ENCODE measurements at regions not wholly inside any gene's neighbourhood (a gene's known extent, or its start where the extent isn't known, plus 50 kb on each side); places are given as distances from the start of the nearest gene placed in this dataset.

DNA sequence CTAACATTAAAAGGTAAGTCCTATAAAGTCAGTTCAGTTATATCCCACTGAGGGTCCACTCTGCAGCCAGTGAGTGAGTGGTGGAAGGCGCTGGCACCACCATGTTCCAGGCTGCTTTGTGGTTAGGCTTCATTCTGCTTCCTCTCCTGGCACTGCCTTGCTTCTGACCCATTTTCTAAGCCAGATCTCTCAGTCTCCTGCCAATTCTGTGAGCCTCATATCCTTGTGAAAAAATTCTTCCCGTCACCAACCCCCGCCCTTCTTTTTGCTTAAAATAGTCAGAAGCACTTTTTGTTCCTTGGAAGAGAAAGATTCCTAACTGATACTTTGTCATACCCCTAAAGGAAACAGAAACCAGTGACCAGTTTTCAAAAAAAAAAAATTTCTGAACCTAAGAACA, 139.8 kb upstream of the NCK2 start:
- no peak overlapping the region for H3K27ac ChIP-seq
- no peaks in the 10 kb centered on the region for H3K9me3 ChIP-seq (ENCODE audit: control insufficient read depth, low read length)
- H3K27me3 ChIP-seq (ENCODE audit: control insufficient read depth, insufficient read depth, low read length): no peaks in the 10 kb centered on the region
- no peak overlapping the region for H3K4me3 ChIP-seq (ENCODE audit: low read depth, low read length)
- TF ChIP-seq, protein P1, sequence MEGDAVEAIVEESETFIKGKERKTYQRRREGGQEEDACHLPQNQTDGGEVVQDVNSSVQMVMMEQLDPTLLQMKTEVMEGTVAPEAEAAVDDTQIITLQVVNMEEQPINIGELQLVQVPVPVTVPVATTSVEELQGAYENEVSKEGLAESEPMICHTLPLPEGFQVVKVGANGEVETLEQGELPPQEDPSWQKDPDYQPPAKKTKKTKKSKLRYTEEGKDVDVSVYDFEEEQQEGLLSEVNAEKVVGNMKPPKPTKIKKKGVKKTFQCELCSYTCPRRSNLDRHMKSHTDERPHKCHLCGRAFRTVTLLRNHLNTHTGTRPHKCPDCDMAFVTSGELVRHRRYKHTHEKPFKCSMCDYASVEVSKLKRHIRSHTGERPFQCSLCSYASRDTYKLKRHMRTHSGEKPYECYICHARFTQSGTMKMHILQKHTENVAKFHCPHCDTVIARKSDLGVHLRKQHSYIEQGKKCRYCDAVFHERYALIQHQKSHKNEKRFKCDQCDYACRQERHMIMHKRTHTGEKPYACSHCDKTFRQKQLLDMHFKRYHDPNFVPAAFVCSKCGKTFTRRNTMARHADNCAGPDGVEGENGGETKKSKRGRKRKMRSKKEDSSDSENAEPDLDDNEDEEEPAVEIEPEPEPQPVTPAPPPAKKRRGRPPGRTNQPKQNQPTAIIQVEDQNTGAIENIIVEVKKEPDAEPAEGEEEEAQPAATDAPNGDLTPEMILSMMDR (IDR thresholded peaks at IDR 0.05): no peak
- no peaks in the 10 kb centered on the region for H3K4me1 ChIP-seq
- no peak overlapping the region for H2AFZ ChIP-seq
- H3K9ac ChIP-seq: no peak overlapping the region
- H3K4me2 ChIP-seq (ENCODE audit: low read length): no peak overlapping the region
- no peaks in the 10 kb centered on the region for H3K36me3 ChIP-seq (ENCODE audit: control insufficient read depth, insufficient read depth, low read length)
- no peaks in the 10 kb centered on the region for H3K79me2 ChIP-seq

DNA sequence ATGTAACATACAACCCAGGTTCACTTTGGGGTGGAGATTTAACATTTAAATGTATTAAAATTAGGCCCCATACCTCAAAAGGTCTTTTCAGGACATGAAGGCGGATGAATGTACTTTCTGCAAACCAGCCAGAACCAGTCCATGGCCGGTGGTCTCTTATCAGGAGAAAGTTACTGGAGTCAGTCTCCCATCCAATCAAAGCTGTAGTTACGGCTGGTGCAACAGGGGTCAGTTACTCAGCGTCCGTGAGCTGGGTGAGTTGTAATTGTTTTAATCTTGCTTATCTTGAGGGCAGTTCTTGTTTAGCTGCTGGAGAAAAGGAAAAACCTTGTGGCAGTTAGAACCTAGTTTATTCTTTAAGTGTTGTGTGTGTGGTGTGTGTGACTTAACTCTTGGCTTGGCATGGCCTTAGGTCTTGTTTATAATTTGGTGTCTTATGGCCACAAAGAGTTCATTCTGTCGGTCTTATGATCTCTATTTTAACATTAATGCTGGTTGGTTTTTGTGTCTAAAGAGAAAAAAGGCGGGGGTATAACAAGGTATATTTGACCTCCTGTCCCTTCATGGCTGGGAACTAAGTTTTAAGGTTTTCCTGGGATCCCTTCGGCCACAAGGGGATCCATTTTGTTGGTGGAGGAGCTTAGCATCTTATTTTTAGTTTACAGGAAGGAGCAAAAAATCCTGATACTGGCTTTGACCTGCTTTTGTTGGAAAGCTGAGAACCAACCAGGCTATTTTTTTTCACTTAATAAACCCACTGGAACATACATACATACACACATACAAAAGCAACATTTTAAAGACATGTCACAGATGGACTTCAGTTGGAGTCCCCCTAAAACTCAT, 143.5 kb upstream of the NCK2 start:
- H3K4me1 ChIP-seq: peaks cover 10% of the 10 kb centered on the region
- H3K36me3 ChIP-seq (ENCODE audit: control insufficient read depth, insufficient read depth, low read length): no peaks in the 10 kb centered on the region
- no peaks in the 10 kb centered on the region for H3K79me2 ChIP-seq
- no peak overlapping the region for H3K4me3 ChIP-seq (ENCODE audit: low read depth, low read length)
- no peak overlapping the region for H2AFZ ChIP-seq
- no peak overlapping the region for H3K27ac ChIP-seq
- H3K4me2 ChIP-seq (ENCODE audit: low read length): no peak overlapping the region
- no peak overlapping the region for H3K9ac ChIP-seq
- TF ChIP-seq, protein P1 (IDR thresholded peaks at IDR 0.05): no peak
- H3K9me3 ChIP-seq (ENCODE audit: control insufficient read depth, low read length): no peaks in the 10 kb centered on the region
- no peaks in the 10 kb centered on the region for H3K27me3 ChIP-seq (ENCODE audit: control insufficient read depth, insufficient read depth, low read length)

DNA sequence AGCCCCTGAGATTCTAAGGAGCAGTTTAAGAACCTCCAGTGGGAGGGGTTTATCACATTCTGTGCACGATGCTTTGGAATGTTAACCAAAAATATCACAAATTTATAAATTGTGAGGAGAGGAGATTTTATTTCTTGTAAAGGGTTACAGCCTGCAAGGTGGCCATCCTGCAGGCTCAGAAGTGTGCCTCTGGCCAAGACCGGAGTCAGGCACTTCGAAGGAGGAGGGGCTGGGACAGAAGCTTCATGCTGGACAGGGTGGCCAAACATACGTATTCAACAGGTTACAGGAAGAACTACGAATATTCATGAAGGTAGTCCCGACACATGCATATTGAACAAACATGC, 144.1 kb upstream of the NCK2 start:
- H3K36me3 ChIP-seq (ENCODE audit: control insufficient read depth, insufficient read depth, low read length): no peaks in the 10 kb centered on the region
- H3K4me3 ChIP-seq (ENCODE audit: low read depth, low read length): no peak overlapping the region
- no peaks in the 10 kb centered on the region for H3K27me3 ChIP-seq (ENCODE audit: control insufficient read depth, insufficient read depth, low read length)
- no peaks in the 10 kb centered on the region for H3K9me3 ChIP-seq (ENCODE audit: control insufficient read depth, low read length)
- H3K9ac ChIP-seq: no peak overlapping the region
- H3K27ac ChIP-seq: no peak overlapping the region
- H2AFZ ChIP-seq: no peak overlapping the region
- TF ChIP-seq, protein P1 (IDR thresholded peaks at IDR 0.05): no peak
- no peaks in the 10 kb centered on the region for H3K79me2 ChIP-seq
- no peak overlapping the region for H3K4me2 ChIP-seq (ENCODE audit: low read length)
- H3K4me1 ChIP-seq: peaks cover 10% of the 10 kb centered on the region

DNA sequence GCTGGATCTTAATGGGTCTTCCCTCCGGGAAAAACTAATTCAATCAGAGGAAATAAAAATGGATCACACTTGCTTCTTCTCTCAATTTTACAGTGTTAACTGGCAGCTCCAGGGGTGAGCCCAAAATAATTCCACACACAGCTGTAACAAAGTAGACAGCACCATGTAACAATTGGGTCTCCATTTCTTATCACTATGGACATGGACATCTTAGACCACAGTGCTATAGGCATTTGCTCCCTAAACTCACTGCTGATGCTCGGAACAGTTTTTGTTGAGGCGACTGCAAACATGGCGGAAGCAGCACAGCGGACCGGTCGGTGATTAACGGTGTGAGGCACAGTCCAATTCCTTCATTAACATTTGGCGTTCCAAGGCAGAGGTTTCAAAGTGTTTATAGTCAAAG, 144.7 kb upstream of the NCK2 start:
- H3K9me3 ChIP-seq (ENCODE audit: control insufficient read depth, low read length): no peaks in the 10 kb centered on the region
- H3K4me1 ChIP-seq: peaks cover 10% of the 10 kb centered on the region
- H3K27ac ChIP-seq: no peak overlapping the region
- H3K79me2 ChIP-seq: no peaks in the 10 kb centered on the region
- TF ChIP-seq, protein P1 (IDR thresholded peaks at IDR 0.05): no peak
- H3K4me2 ChIP-seq (ENCODE audit: low read length): no peak overlapping the region
- no peak overlapping the region for H2AFZ ChIP-seq
- H3K36me3 ChIP-seq (ENCODE audit: control insufficient read depth, insufficient read depth, low read length): no peaks in the 10 kb centered on the region
- no peak overlapping the region for H3K4me3 ChIP-seq (ENCODE audit: low read depth, low read length)
- H3K27me3 ChIP-seq (ENCODE audit: control insufficient read depth, insufficient read depth, low read length): no peaks in the 10 kb centered on the region
- no peak overlapping the region for H3K9ac ChIP-seq
